GM12878 (cell line): ENCODE measurements at regions not wholly inside any gene's neighbourhood (a gene's known extent, or its start where the extent isn't known, plus 50 kb on each side); places are given as distances from the start of the nearest gene placed in this dataset.

ENCODE experiments used
- ATAC-seq: fragments of 200-7000 bp; cut with Tn5 transposase; 3 replicates; pipeline ENCODE4 v1.9.1; 2020; ENCODE audit warnings: mild to moderate bottlenecking, moderate library complexity
- BruUV-seq: library from RNA; stranded (reverse); fragments of 400-500 nt; replicated peaks from 2 replicates; lab custom pipeline; 2021; lab: Mats Ljungman, UMichigan
- CTCF ChIA-PET: fragments of 300-600 bp; sonication (Branson Sonifier 250); formaldehyde crosslinking; extraction: SDS; loops from one replicate; lab custom pipeline; 2021; ENCODE audit warnings: inconsistent platforms; lab: Yijun Ruan, JAX
- POLR2A ChIA-PET: fragments of 350-600 bp; formaldehyde crosslinking; extraction: SDS; loops from one replicate; lab custom pipeline; 2021; ENCODE audit warnings: inconsistent platforms; lab: Charles Lee
- RAD21 ChIA-PET: fragments of 300-600 bp; sonication (Branson Sonifier 250); formaldehyde crosslinking; loops from one replicate; lab custom pipeline; 2023; ENCODE audit warnings: antibody characterized with exemption; ENCODE audit not compliant: unreplicated experiment; lab: Charles Lee
- SMC1A ChIA-PET: fragments of 300-600 bp; sonication (Branson Sonifier 250); formaldehyde crosslinking; loops from one replicate; lab custom pipeline; 2023; ENCODE audit not compliant: unreplicated experiment, uncharacterized antibody; lab: Charles Lee
- DNase-seq: peaks from one replicate; pipeline ENCODE4 v3.0.0-alpha.2; 2011; ENCODE audit warnings: low read depth, low spot score
- FAIRE-seq: peaks from 3 replicates; lab custom pipeline; 2011; peaks lifted over from hg19 to GRCh38; lab: Jason Lieb, UNC
- H2AFZ ChIP-seq: 2 replicates; pipeline ENCODE4 v1.6.0; 2011; ENCODE audit warnings: low read depth, low read length, control low read depth; ENCODE audit not compliant: control insufficient read depth
- H3K27ac ChIP-seq: 2 replicates; pipeline ENCODE4 v1.5.1; 2011; ENCODE audit warnings: control low read depth; ENCODE audit not compliant: control insufficient read depth, insufficient read depth
- H3K27me3 ChIP-seq, 2 experiments: replicated peaks in 1 of 2; 2 replicates each; pipeline versions ENCODE4 v1.6.0 to v1.6.1; 2011; ENCODE audit warnings: low read length in 1 of 2; ENCODE audit not compliant: control insufficient read depth in 2 of 2, insufficient read depth in 2 of 2
- H3K36me3 ChIP-seq, 2 experiments: 2 replicates each; pipeline ENCODE4 v1.5.1; 2011; ENCODE audit warnings: low read length in 1 of 2; ENCODE audit not compliant: control insufficient read depth in 2 of 2, insufficient read depth in 2 of 2
- H3K4me1 ChIP-seq: 2 replicates; pipeline ENCODE4 v1.6.1; 2011; ENCODE audit warnings: mild to moderate bottlenecking, low read length, moderate library complexity, mixed read lengths; ENCODE audit not compliant: control insufficient read depth, insufficient read depth
- H3K4me2 ChIP-seq: 2 replicates; pipeline ENCODE4 v1.6.0; 2011; ENCODE audit warnings: control low read depth; ENCODE audit not compliant: control insufficient read depth, insufficient read depth
- H3K4me3 ChIP-seq: fragments of 200-600 bp; sonication (generic); 2 replicates; pipeline ENCODE4 v1.5.1; 2016
- H3K79me2 ChIP-seq: 2 replicates; pipeline ENCODE4 v1.6.0; 2011; ENCODE audit warnings: low read length; ENCODE audit not compliant: control insufficient read depth, insufficient read depth
- H3K9ac ChIP-seq: 2 replicates; pipeline ENCODE4 v1.8.0; 2011; ENCODE audit warnings: low read length, control low read depth, mixed read lengths; ENCODE audit not compliant: control insufficient read depth, insufficient read depth
- H3K9me3 ChIP-seq: replicated peaks from 3 replicates; pipeline ENCODE4 v1.5.1; 2011; ENCODE audit warnings: mild to moderate bottlenecking, low read length; ENCODE audit not compliant: control insufficient read depth, insufficient read depth
- H4K20me1 ChIP-seq: 2 replicates; pipeline ENCODE4 v1.6.0; 2011; ENCODE audit not compliant: control insufficient read depth, insufficient read depth
- ATF7 ChIP-seq: fragments of 450-650 bp; IDR thresholded peaks from 2 replicates; pipeline ENCODE4 v1.6.1; 2016; ENCODE audit warnings: low read depth, mild to moderate bottlenecking
- BCL11A ChIP-seq: IDR thresholded peaks from 2 replicates; pipeline ENCODE4 v1.6.1; 2011; ENCODE audit warnings: low read depth, low read length
- FOS ChIP-seq: IDR thresholded peaks from 3 replicates; pipeline ENCODE4 v1.6.1; 2011; ENCODE audit warnings: borderline replicate concordance; ENCODE audit not compliant: insufficient read length; ENCODE audit errors: extremely low read depth
- NBN ChIP-seq: fragments of 450-650 bp; IDR thresholded peaks from 2 replicates; pipeline ENCODE4 v1.6.1; 2016
- NFYB ChIP-seq: IDR thresholded peaks from 2 replicates; pipeline ENCODE4 v1.6.1; 2011; ENCODE audit warnings: low read depth, mild to moderate bottlenecking, low read length, improper control_type of control experiment, moderate library complexity; ENCODE audit not compliant: insufficient read depth
- POLR2AphosphoS5 ChIP-seq: IDR thresholded peaks from 2 replicates; pipeline ENCODE4 v1.6.1; 2011; ENCODE audit warnings: mild to moderate bottlenecking, low read length, inconsistent platforms
- SRF ChIP-seq, 2 experiments: IDR thresholded peaks; 2 replicates each; pipeline ENCODE4 v1.6.1; 2011; ENCODE audit warnings: low read depth in 2 of 2, low read length in 2 of 2, mild to moderate bottlenecking in 1 of 2, moderate library complexity in 1 of 2
- ZNF24 ChIP-seq: fragments of 450-650 bp; IDR thresholded peaks from 2 replicates; pipeline ENCODE4 v1.6.1; 2017; ENCODE audit warnings: antibody characterized with exemption, mild to moderate bottlenecking
- WGBS: methylation state at CpG from one replicate; pipeline ENCODE4 v1.1.6; 2016; ENCODE audit warnings: low lambda C conversion rate; ENCODE audit not compliant: insufficient replicate concordance, insufficient coverage; ENCODE audit errors: missing lambda C conversion rate; 5-methylcytosine and 5-hydroxymethylcytosine counted together
- in situ Hi-C: fragments of 300-500 bp; cut with MboI; formaldehyde crosslinking; loops from 9 replicates; pipeline ENCODE4 v1.14.3; 2018; ENCODE audit warnings: mixed read lengths
- intact Hi-C: fragments of 100-400 bp; cut with micrococcal nuclease; formaldehyde crosslinking; loops from one replicate; pipeline ENCODE4 v1.14.2; 2022; ENCODE audit not compliant: unreplicated experiment
- TF ChIP-seq, protein P1 (sequence below): IDR thresholded peaks from 2 replicates; pipeline ENCODE4 v1.6.1; 2012; ENCODE audit warnings: low read depth, low read length, improper control_type of control experiment
- TF ChIP-seq, protein P2 (sequence below): fragments of 450-650 bp; IDR thresholded peaks from 2 replicates; pipeline ENCODE4 v1.6.1; 2017; ENCODE audit warnings: borderline replicate concordance
- TF ChIP-seq, protein P3 (sequence below): IDR thresholded peaks from 2 replicates; pipeline ENCODE4 v1.6.1; 2011; ENCODE audit warnings: borderline replicate concordance, low read depth, mild to moderate bottlenecking, moderate library complexity, low read length; ENCODE audit not compliant: insufficient read depth, poor library complexity, severe bottlenecking
- TF ChIP-seq, protein P4 (sequence below): IDR thresholded peaks from 2 replicates; pipeline ENCODE4 v1.6.1; 2011; ENCODE audit warnings: mild to moderate bottlenecking, low read depth, low read length, moderate library complexity; ENCODE audit not compliant: insufficient replicate concordance

DNA sequence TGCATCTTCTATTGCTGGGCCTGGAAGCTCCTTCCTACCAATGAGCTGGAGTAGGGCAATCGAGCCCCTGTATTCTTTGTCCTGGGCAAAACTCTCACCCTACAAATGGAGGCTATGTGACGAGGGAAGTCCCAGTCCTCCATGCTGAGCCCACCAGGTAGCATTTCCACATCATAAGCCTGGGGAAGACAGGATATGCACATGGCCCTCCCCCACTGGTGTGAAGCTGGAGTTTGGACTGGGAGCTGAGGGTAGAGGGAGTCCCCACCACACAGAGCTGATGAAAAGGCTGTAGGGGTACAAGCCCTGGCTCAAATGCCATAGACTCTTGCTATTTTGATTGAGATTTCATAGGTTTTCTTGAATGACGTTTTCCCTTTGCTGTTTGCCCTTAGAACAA, 99.5 kb upstream of the FOXC1 start:
- RAD21 ChIA-PET, result no interaction called here
- no peak overlapping the region for H3K9ac ChIP-seq
- FAIRE-seq, result no peak
- H3K79me2 ChIP-seq, result no peaks in the 10 kb centered on the region
- POLR2A ChIA-PET, result no interaction called here
- H3K4me2 ChIP-seq, result no peak overlapping the region
- no peaks in the 10 kb centered on the region for H4K20me1 ChIP-seq
- DNase-seq, result no peak
- CTCF ChIA-PET, result interaction anchor here (0.6 to 1.3 kb wide), 2 partner anchors 52 to 1315 kb away, joined by 3 read pairs; no protein-coding TSS in a partner anchor
- no peak overlapping the region for H2AFZ ChIP-seq
- H3K4me1 ChIP-seq, result no peaks in the 10 kb centered on the region
- 0% methylated on average over 3 of the region's 3 CpGs for WGBS
- no TSS peak for BruUV-seq
- no peaks in the 10 kb centered on the region for H3K36me3 ChIP-seq
- intact Hi-C loops, result no loop called here
- no peak for ATAC-seq
- H3K27ac ChIP-seq, result no peak overlapping the region
- no peaks in the 10 kb centered on the region; the same call in 1 of the 3 replicates for H3K9me3 ChIP-seq
- no peaks in the 10 kb centered on the region; a peak in 1 of 4 replicates for H3K27me3 ChIP-seq
- SMC1A ChIA-PET, result interaction anchor here (1.0 kb wide), 1 partner anchor 41 kb away, joined by 4 read pairs; no protein-coding TSS in a partner anchor
- TF ChIP-seq SRF (IDR thresholded peaks at IDR 0.05; ENCODE audit: low read depth in 2 of 2, low read length in 2 of 2) (no peak), FOS (no peak), BCL11A (no peak), ATF7 (no peak), NBN (no peak), NFYB (no peak), ZNF24 (no peak), POLR2AphosphoS5 (no peak)
- TF ChIP-seq, protein P1, sequence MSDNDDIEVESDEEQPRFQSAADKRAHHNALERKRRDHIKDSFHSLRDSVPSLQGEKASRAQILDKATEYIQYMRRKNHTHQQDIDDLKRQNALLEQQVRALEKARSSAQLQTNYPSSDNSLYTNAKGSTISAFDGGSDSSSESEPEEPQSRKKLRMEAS, result no peak
- TF ChIP-seq, protein P2, sequence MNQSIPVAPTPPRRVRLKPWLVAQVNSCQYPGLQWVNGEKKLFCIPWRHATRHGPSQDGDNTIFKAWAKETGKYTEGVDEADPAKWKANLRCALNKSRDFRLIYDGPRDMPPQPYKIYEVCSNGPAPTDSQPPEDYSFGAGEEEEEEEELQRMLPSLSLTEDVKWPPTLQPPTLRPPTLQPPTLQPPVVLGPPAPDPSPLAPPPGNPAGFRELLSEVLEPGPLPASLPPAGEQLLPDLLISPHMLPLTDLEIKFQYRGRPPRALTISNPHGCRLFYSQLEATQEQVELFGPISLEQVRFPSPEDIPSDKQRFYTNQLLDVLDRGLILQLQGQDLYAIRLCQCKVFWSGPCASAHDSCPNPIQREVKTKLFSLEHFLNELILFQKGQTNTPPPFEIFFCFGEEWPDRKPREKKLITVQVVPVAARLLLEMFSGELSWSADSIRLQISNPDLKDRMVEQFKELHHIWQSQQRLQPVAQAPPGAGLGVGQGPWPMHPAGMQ, result no peak
- TF ChIP-seq, protein P3, sequence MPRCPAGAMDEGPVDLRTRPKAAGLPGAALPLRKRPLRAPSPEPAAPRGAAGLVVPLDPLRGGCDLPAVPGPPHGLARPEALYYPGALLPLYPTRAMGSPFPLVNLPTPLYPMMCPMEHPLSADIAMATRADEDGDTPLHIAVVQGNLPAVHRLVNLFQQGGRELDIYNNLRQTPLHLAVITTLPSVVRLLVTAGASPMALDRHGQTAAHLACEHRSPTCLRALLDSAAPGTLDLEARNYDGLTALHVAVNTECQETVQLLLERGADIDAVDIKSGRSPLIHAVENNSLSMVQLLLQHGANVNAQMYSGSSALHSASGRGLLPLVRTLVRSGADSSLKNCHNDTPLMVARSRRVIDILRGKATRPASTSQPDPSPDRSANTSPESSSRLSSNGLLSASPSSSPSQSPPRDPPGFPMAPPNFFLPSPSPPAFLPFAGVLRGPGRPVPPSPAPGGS, result no peak
- TF ChIP-seq, protein P4, sequence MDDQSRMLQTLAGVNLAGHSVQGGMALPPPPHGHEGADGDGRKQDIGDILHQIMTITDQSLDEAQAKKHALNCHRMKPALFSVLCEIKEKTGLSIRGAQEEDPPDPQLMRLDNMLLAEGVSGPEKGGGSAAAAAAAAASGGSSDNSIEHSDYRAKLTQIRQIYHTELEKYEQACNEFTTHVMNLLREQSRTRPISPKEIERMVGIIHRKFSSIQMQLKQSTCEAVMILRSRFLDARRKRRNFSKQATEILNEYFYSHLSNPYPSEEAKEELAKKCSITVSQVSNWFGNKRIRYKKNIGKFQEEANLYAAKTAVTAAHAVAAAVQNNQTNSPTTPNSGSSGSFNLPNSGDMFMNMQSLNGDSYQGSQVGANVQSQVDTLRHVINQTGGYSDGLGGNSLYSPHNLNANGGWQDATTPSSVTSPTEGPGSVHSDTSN, result no peak
- in situ Hi-C loops, result no loop called here
- H3K4me3 ChIP-seq, result no peak overlapping the region
